Cerebellar cortex (tissue), 1 donor: ENCODE measurements at regions not wholly inside any gene's neighbourhood (a gene's known extent, or its start where the extent isn't known, plus 50 kb on each side); places are given as distances from the start of the nearest gene placed in this dataset.

Source experiments
- DNase-seq: peaks from one replicate; pipeline ENCODE4 v3.0.0-alpha.2; 2015; ENCODE audit warnings: low spot score

GRCh38 chr16:85557083-85557970 is 55.8 kb upstream of the GSE1 start:
- no peak for DNase-seq

GRCh38 chr16:85557971-85558657 is 55.0 kb upstream of the GSE1 start:
- no peak for DNase-seq

- DNase-seq, result no peak
These were observed 52.2 kb upstream of the GSE1 start for GRCh38 chr16:85560932-85561247.

GRCh38 chr16:85561248-85562092 is 51.7 kb upstream of the GSE1 start:
- no peak for DNase-seq

- no peak for DNase-seq
These were observed 50.9 kb upstream of the GSE1 start for GRCh38 chr16:85562093-85562786.

- no peak for DNase-seq
These were observed 50.1 kb upstream of the GSE1 start for GRCh38 chr16:85563034-85563433.
